Kidney (tissue), 13 donors: ENCODE measurements at regions not wholly inside any gene's neighbourhood (a gene's known extent, or its start where the extent isn't known, plus 50 kb on each side); places are given as distances from the start of the nearest gene placed in this dataset.

ENCODE experiments used
- DNase-seq, 5 donors: peaks; one replicate each; pipeline ENCODE4 v3.0.0-alpha.2; 2013 to 2020
- FAIRE-seq: peaks from 2 replicates; lab custom pipeline; 2012; peaks lifted over from hg19 to GRCh38; lab: Jason Lieb, UNC
- H3K27ac ChIP-seq, 2 donors: one replicate each; pipeline ENCODE4 v1.7.0; 2013; ENCODE audit warnings: low read depth in 2 of 2, low read length in 2 of 2, inconsistent platforms in 1 of 2
- H3K27me3 ChIP-seq: one replicate; pipeline ENCODE4 v1.7.1; 2013; ENCODE audit warnings: low read length, inconsistent platforms; ENCODE audit not compliant: control insufficient read depth, insufficient read depth
- H3K36me3 ChIP-seq, 3 donors: one replicate each; pipeline versions ENCODE4 v1.7.0 to v1.7.1; 2013; ENCODE audit warnings: low read length in 3 of 3, control low read depth in 1 of 3, inconsistent platforms in 1 of 3; ENCODE audit not compliant: insufficient read depth in 3 of 3, control insufficient read depth in 2 of 3
- H3K4me1 ChIP-seq, 3 donors: one replicate each; pipeline versions ENCODE4 v1.7.0 to v1.7.1; 2013; ENCODE audit warnings: low read length in 3 of 3, inconsistent platforms in 1 of 3, low read depth in 1 of 3; ENCODE audit not compliant: control insufficient read depth in 2 of 3, insufficient read depth in 2 of 3
- H3K4me3 ChIP-seq, 3 donors: one replicate each; pipeline versions ENCODE4 v1.7.0 to v1.8.1; 2013; ENCODE audit warnings: low read length in 3 of 3, control low read depth in 1 of 3, inconsistent platforms in 1 of 3
- H3K9ac ChIP-seq, 3 donors: one replicate each; pipeline versions ENCODE4 v1.7.0 to v1.7.1; 2013; ENCODE audit warnings: low read length in 3 of 3, control low read depth in 1 of 3, inconsistent platforms in 1 of 3
- H3K9me3 ChIP-seq, 3 donors: one replicate each; pipeline versions ENCODE4 v1.7.0 to v1.7.1; 2013; ENCODE audit warnings: low read length in 3 of 3, control low read depth in 1 of 3, inconsistent platforms in 1 of 3; ENCODE audit not compliant: control insufficient read depth in 2 of 3, insufficient read depth in 1 of 3
- intact Hi-C: fragments of 100-400 bp; cut with DNase I; formaldehyde crosslinking; loops from one replicate; pipeline ENCODE4 v1.11.1; 2022
- TF ChIP-seq, protein P1 (sequence below): IDR thresholded peaks from 3 replicates; pipeline ENCODE4 v1.5.1; 2012; ENCODE audit warnings: mild to moderate bottlenecking, moderate library complexity, borderline replicate concordance; ENCODE audit not compliant: insufficient read depth; ENCODE audit errors: extremely low read depth
- donor health status: control.
- donor health status: control.
- donor health status: control.
- donor health status: control.
- donor health status: control.
- donor health status: DM: yes; HTN: yes; CAD: no.
- donor health status: Normal renal cell carcinoma (clear cell type).

DNA sequence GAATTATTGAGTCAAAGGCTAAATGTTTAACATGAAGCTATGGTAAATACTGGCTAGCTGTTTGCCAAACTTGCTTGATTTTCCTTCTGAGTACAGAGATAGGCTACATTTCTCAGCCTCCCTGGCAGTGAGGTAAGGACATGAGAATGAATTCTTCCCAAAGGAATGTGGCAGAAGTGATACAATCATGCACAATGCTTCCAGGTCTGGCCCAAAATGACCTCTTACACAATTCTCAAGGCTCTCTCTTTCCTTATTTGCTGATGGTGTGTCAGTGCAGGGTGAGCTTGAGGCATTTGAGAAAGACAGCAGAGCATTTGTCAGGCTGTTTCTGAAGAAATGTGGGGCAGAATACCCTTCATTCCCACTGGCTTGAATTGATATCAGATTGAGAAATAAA is 95.6 kb upstream of the NABP1 start:
- no peak for DNase-seq
- FAIRE-seq: no peak
- Histone ChIP-seq H3K27me3 (no peaks in the 10 kb centered on the region), H3K9ac (no peak overlapping the region), H3K4me3 (no peak overlapping the region), H3K4me1 (no peaks in the 10 kb centered on the region), H3K27ac (no peak overlapping the region), H3K36me3 (no peaks in the 10 kb centered on the region), H3K9me3 (no peaks in the 10 kb centered on the region)
- TF ChIP-seq, protein P1, sequence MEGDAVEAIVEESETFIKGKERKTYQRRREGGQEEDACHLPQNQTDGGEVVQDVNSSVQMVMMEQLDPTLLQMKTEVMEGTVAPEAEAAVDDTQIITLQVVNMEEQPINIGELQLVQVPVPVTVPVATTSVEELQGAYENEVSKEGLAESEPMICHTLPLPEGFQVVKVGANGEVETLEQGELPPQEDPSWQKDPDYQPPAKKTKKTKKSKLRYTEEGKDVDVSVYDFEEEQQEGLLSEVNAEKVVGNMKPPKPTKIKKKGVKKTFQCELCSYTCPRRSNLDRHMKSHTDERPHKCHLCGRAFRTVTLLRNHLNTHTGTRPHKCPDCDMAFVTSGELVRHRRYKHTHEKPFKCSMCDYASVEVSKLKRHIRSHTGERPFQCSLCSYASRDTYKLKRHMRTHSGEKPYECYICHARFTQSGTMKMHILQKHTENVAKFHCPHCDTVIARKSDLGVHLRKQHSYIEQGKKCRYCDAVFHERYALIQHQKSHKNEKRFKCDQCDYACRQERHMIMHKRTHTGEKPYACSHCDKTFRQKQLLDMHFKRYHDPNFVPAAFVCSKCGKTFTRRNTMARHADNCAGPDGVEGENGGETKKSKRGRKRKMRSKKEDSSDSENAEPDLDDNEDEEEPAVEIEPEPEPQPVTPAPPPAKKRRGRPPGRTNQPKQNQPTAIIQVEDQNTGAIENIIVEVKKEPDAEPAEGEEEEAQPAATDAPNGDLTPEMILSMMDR: no peak
- intact Hi-C loops: no loop called here

DNA sequence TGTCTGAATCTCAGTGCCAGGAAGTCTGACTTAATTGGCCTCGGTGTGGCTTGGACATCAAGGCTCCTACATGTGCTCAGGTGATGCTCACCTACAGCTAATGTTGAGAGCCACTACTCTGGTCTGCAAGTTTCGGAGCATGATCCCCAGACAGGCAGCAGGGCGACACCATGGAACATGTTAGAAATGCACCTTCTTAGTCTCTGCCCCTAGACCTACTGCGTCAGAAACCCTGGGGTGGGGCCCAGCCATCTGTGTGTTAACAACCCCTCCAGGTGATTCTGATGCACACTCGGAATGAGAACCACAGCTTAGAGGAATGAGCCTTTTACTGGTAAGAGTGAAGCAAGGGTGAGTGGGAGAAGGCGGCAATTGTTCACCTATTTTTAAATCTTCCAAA is 86.9 kb upstream of the NABP1 start:
- Histone ChIP-seq H3K9me3 (no peaks in the 10 kb centered on the region), H3K4me1 (no peaks in the 10 kb centered on the region), H3K9ac (no peak overlapping the region), H3K27ac (no peak overlapping the region), H3K36me3 (no peaks in the 10 kb centered on the region), H3K27me3 (no peaks in the 10 kb centered on the region), H3K4me3 (no peak overlapping the region)
- FAIRE-seq: no peak
- no peak for DNase-seq
- TF ChIP-seq, protein P1: no peak
- intact Hi-C loops: no loop called here

DNA sequence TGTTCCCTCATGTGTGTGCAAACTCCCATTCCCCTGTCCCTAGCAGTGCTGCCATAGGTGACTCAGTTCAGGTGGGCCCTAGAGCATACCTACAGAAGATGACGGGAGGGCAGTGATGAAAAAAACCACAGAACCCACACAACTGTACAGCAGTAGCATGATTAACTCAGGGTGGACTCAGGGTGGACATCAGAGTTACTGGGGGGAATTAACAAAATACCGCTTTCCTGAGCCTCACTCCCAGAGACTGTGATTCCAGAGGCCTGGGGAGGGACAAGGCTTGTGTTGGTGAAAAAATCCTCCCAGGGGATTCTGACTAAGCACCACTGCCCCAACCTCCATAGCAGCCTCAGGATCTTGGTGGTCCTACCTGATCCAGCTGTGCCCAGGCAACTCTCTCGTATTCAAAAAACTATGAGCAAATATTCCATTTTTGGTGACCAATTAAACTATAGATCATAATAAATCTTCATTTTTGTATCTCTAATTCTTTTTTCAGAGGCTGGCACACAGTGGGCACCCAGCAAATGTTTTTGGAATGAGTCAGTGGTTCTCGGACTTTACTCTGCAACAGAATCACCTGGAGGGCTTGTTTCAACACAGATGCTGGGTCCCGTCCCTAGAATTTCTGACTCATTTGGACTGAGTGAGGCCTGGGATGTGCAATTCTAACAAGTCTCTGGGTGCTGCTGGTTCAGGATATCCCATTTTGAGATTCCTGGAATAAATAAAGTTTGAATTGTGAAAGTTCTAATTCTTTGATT is 84.1 kb upstream of the NABP1 start:
- H3K4me1 ChIP-seq: no peaks in the 10 kb centered on the region
- TF ChIP-seq, protein P1: no peak
- intact Hi-C loops: no loop called here
- no peak overlapping the region for H3K9ac ChIP-seq
- H3K36me3 ChIP-seq: no peaks in the 10 kb centered on the region
- DNase-seq: no peak
- H3K27ac ChIP-seq: no peak overlapping the region
- H3K27me3 ChIP-seq: no peaks in the 10 kb centered on the region
- no peak for FAIRE-seq
- no peaks in the 10 kb centered on the region for H3K9me3 ChIP-seq
- no peak overlapping the region for H3K4me3 ChIP-seq
